Neural progenitor cell (in vitro differentiated cells): ENCODE measurements at regions not wholly inside any gene's neighbourhood (a gene's known extent, or its start where the extent isn't known, plus 50 kb on each side); places are given as distances from the start of the nearest gene placed in this dataset.

ENCODE experiments used
- DNase-seq: peaks from one replicate; pipeline ENCODE4 v3.0.0-alpha.2; 2016; ENCODE audit warnings: low spot score
- H2AFZ ChIP-seq: fragments of 200-600 bp; sonication (generic); replicated peaks from 2 replicates; pipeline ENCODE4 v1.6.1; 2016; ENCODE audit warnings: antibody characterized with exemption
- H3F3A ChIP-seq: fragments of 200-600 bp; sonication (generic); 2 replicates; pipeline ENCODE4 v1.6.1; 2016; ENCODE audit warnings: antibody characterized with exemption, low read depth
- H3K27ac ChIP-seq: fragments of 200-600 bp; sonication (generic); 2 replicates; pipeline ENCODE4 v1.5.1; 2016; ENCODE audit warnings: mild to moderate bottlenecking
- H3K27me3 ChIP-seq: fragments of 200-600 bp; sonication (generic); 2 replicates; pipeline ENCODE4 v1.6.1; 2016; ENCODE audit warnings: mild to moderate bottlenecking, moderate library complexity
- H3K36me3 ChIP-seq: fragments of 200-600 bp; sonication (generic); 2 replicates; pipeline ENCODE4 v1.5.1; 2016
- H3K4me1 ChIP-seq: fragments of 200-600 bp; sonication (generic); 2 replicates; pipeline ENCODE4 v1.6.1; 2016; ENCODE audit warnings: mixed run types
- H3K4me2 ChIP-seq: fragments of 200-600 bp; sonication (generic); 2 replicates; pipeline ENCODE4 v1.6.1; 2016
- H3K4me3 ChIP-seq: fragments of 200-600 bp; sonication (generic); 2 replicates; pipeline ENCODE4 v1.5.1; 2016
- H3K79me2 ChIP-seq: fragments of 200-600 bp; sonication (generic); 2 replicates; pipeline ENCODE4 v1.6.1; 2016; ENCODE audit warnings: low read depth
- H3K9ac ChIP-seq: fragments of 200-600 bp; sonication (generic); 2 replicates; pipeline ENCODE4 v1.6.1; 2016
- H3K9me3 ChIP-seq: fragments of 200-600 bp; sonication (generic); 2 replicates; pipeline ENCODE4 v1.5.1; 2016; ENCODE audit warnings: low read depth
- H4K20me1 ChIP-seq: fragments of 200-600 bp; sonication (generic); 2 replicates; pipeline ENCODE4 v1.6.1; 2016; ENCODE audit warnings: low read depth
- H3K27ac Mint-ChIP-seq: 3 replicates; pipeline ENCODE4 v1.8.0; 2021; ENCODE audit warnings: mixed read lengths
- H3K27me3 Mint-ChIP-seq: 2 replicates; pipeline ENCODE4 v1.8.0; 2022; ENCODE audit warnings: low read depth, mild to moderate bottlenecking, inconsistent platforms, moderate library complexity, mixed read lengths; ENCODE audit not compliant: insufficient read depth
- H3K36me3 Mint-ChIP-seq: 3 replicates; pipeline ENCODE4 v1.8.0; 2021; ENCODE audit warnings: mixed read lengths
- H3K4me1 Mint-ChIP-seq: 3 replicates; pipeline ENCODE4 v1.8.0; 2021; ENCODE audit warnings: mixed read lengths
- H3K4me3 Mint-ChIP-seq: 3 replicates; pipeline ENCODE4 v1.8.0; 2021; ENCODE audit warnings: mild to moderate bottlenecking, moderate library complexity, mixed read lengths
- H3K9me3 Mint-ChIP-seq: 3 replicates; pipeline ENCODE4 v1.8.0; 2020; ENCODE audit warnings: mixed read lengths
- CTCF ChIP-seq: fragments of 200-600 bp; sonication (generic); IDR thresholded peaks from 2 replicates; pipeline ENCODE4 v1.5.1; 2017; ENCODE audit warnings: antibody characterized with exemption, mild to moderate bottlenecking
- EZH2 ChIP-seq: fragments of 200-600 bp; sonication (generic); IDR thresholded peaks from 2 replicates; pipeline ENCODE4 v1.6.1; 2017; ENCODE audit warnings: antibody characterized with exemption, mild to moderate bottlenecking, moderate library complexity
- EZH2phosphoT487 ChIP-seq: fragments of 200-600 bp; sonication (generic); IDR thresholded peaks from 2 replicates; pipeline ENCODE4 v1.6.1; 2017; ENCODE audit warnings: antibody characterized with exemption

- no peak overlapping the region for H2AFZ ChIP-seq
- H3K79me2 ChIP-seq = no peaks in the 10 kb centered on the region
- DNase-seq = no peak
- peaks cover 6% of the 10 kb centered on the region for H3K27me3 Mint-ChIP-seq
- no peak overlapping the region for H3K27ac Mint-ChIP-seq
- H4K20me1 ChIP-seq = no peaks in the 10 kb centered on the region
- no peaks in the 10 kb centered on the region for H3K9me3 Mint-ChIP-seq
- H3K4me1 Mint-ChIP-seq = peaks cover 36% of the 10 kb centered on the region
- no peak overlapping the region for H3K9ac ChIP-seq
- no peaks in the 10 kb centered on the region for H3K36me3 Mint-ChIP-seq
- peaks cover 30% of the 10 kb centered on the region for H3K4me1 ChIP-seq
- peaks cover 3% of the 10 kb centered on the region for H3K36me3 ChIP-seq
- no peaks in the 10 kb centered on the region for H3K9me3 ChIP-seq
- no peak overlapping the region for H3K4me3 Mint-ChIP-seq
- TF ChIP-seq EZH2 = no peak
- TF ChIP-seq CTCF = no peak
- TF ChIP-seq EZH2phosphoT487 = no peak
- H3K27me3 ChIP-seq = no peaks in the 10 kb centered on the region
- H3K4me2 ChIP-seq = no peak overlapping the region
- no peak overlapping the region for H3K4me3 ChIP-seq
- no peak overlapping the region for H3K27ac ChIP-seq
- H3F3A ChIP-seq = no peaks in the 10 kb centered on the region
These were observed 157.9 kb downstream of the ZDHHC21 start for GRCh38 chr9:14535161-14535955.

- Histone ChIP-seq H3K4me3 (no peak overlapping the region), H3K4me2 (no peak overlapping the region), H3K9me3 (no peaks in the 10 kb centered on the region), H3F3A (no peaks in the 10 kb centered on the region), H3K36me3 (no peaks in the 10 kb centered on the region), H3K27ac (no peak overlapping the region), H2AFZ (peak overlapping the region; percentile 52), H3K9ac (no peak overlapping the region), H3K27me3 (no peaks in the 10 kb centered on the region), H3K79me2 (no peaks in the 10 kb centered on the region), H4K20me1 (no peaks in the 10 kb centered on the region), H3K4me1 (peaks cover 38% of the 10 kb centered on the region)
- H3K4me3 Mint-ChIP-seq = no peak overlapping the region
- no peak for DNase-seq
- no peak for TF ChIP-seq CTCF
- no peaks in the 10 kb centered on the region for H3K9me3 Mint-ChIP-seq
- H3K27ac Mint-ChIP-seq = no peak overlapping the region
- peaks cover 36% of the 10 kb centered on the region for H3K4me1 Mint-ChIP-seq
- peaks cover 6% of the 10 kb centered on the region for H3K27me3 Mint-ChIP-seq
- no peaks in the 10 kb centered on the region for H3K36me3 Mint-ChIP-seq
These were observed 159.2 kb downstream of the ZDHHC21 start for GRCh38 chr9:14533867-14534640.

- H3F3A ChIP-seq = no peaks in the 10 kb centered on the region
- H3K4me3 ChIP-seq = no peak overlapping the region
- no peaks in the 10 kb centered on the region for H3K9me3 ChIP-seq
- H3K27ac Mint-ChIP-seq = no peak overlapping the region
- H3K9ac ChIP-seq = no peak overlapping the region
- H3K27ac ChIP-seq = no peak overlapping the region
- H3K4me3 Mint-ChIP-seq = no peak overlapping the region
- H3K27me3 Mint-ChIP-seq = peaks cover 6% of the 10 kb centered on the region
- no peaks in the 10 kb centered on the region for H3K79me2 ChIP-seq
- H4K20me1 ChIP-seq = no peaks in the 10 kb centered on the region
- no peak for DNase-seq
- TF ChIP-seq EZH2phosphoT487 (no peak), EZH2 (no peak), CTCF (no peak)
- no peaks in the 10 kb centered on the region for H3K36me3 Mint-ChIP-seq
- no peaks in the 10 kb centered on the region for H3K27me3 ChIP-seq
- H3K9me3 Mint-ChIP-seq = no peaks in the 10 kb centered on the region
- peaks cover 31% of the 10 kb centered on the region for H3K4me1 ChIP-seq
- no peaks in the 10 kb centered on the region for H3K36me3 ChIP-seq
- no peak overlapping the region for H3K4me2 ChIP-seq
- H2AFZ ChIP-seq = no peak overlapping the region
- peaks cover 36% of the 10 kb centered on the region for H3K4me1 Mint-ChIP-seq
These were observed 160.6 kb downstream of the ZDHHC21 start for GRCh38 chr9:14532456-14533115.
